ENCODE measurements at regions not wholly inside any gene's neighbourhood (a gene's known extent, or its start where the extent isn't known, plus 50 kb on each side); places are given as distances from the start of the nearest gene placed in this dataset.

DNA sequence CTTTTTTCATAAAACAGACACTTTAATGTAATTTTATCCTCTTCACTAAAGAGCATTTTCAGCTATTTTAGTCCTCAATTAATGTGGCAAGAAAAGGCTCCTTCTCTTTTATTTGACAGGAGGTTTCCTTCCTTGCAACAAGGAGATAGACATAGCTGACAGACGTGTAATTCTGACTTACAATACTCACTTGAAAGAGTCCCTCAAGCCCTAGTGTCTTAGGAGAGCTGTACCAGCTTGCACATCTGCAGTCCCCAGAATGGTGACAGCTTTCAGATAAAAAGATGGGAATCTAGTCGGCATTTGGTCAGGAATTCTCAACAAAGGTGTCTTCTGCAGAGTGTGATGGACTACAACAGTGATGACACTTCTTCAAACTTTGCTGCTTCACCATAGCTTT is 603.7 kb upstream of the PTCHD4 start:
- CTCF ChIA-PET = interaction anchor here (0.7 kb wide), 1 partner anchor 28 kb away, joined by 3 read pairs; no protein-coding TSS in a partner anchor

DNA sequence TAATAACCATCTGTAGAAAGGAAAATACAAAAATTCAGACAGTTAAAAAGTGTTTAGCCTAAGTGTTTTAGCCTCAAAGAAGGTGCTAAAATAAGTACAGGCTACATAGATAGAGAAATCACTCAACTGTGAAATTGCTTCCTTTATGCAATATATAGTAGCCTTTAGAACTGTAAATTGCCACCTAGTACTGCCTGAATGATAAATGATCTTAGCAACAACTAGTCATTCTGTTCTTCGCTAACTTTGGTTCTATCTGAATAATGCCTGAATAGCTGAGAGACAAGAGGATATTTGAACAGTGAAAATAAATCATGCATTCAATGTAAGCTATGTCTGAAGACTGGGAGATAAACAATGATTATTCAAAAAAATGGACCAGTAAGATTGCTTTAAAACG is 603.3 kb upstream of the PTCHD4 start:
- ChIA-PET POLR2A (interaction anchor here (0.6 kb wide), 1 partner anchor 563 kb away, joined by 3 read pairs; no protein-coding TSS in a partner anchor), CTCF (no interaction called here)
- no peaks in the 10 kb centered on the region for H3K27me3 Mint-ChIP-seq (ENCODE audit: insufficient read depth, unreplicated experiment)
- H3K27ac Mint-ChIP-seq (ENCODE audit: low read depth, unreplicated experiment) = no peak overlapping the region
- no peaks in the 10 kb centered on the region for H3K36me3 Mint-ChIP-seq (ENCODE audit: insufficient read depth, unreplicated experiment)
- TF ChIP-seq CTCF (IDR thresholded peaks at IDR 0.05; ENCODE audit: unreplicated experiment) = no peak
- H3K9me3 Mint-ChIP-seq (ENCODE audit: unreplicated experiment) = peaks cover 2% of the 10 kb centered on the region
- H3K4me3 Mint-ChIP-seq (ENCODE audit: unreplicated experiment) = no peak overlapping the region
- DNase-seq (ENCODE audit: unreplicated experiment) = no peak
- H3K4me1 Mint-ChIP-seq (ENCODE audit: insufficient read depth, unreplicated experiment) = no peaks in the 10 kb centered on the region
- BruUV-seq (replicated peaks) = no TSS peak
- intact Hi-C loops (cut with micrococcal nuclease) = no loop called here

More for the DNA sequence above, 603.7 kb upstream of the PTCHD4 start:
- Mint-ChIP-seq H3K36me3 (ENCODE audit: insufficient read depth, unreplicated experiment) (no peaks in the 10 kb centered on the region), H3K4me1 (ENCODE audit: insufficient read depth, unreplicated experiment) (no peaks in the 10 kb centered on the region), H3K9me3 (ENCODE audit: unreplicated experiment) (peaks cover 6% of the 10 kb centered on the region), H3K4me3 (ENCODE audit: unreplicated experiment) (no peak overlapping the region), H3K27me3 (ENCODE audit: insufficient read depth, unreplicated experiment) (no peaks in the 10 kb centered on the region), H3K27ac (ENCODE audit: low read depth, unreplicated experiment) (no peak overlapping the region)
- intact Hi-C loops (cut with micrococcal nuclease) = no loop called here
- no peak for TF ChIP-seq CTCF (IDR thresholded peaks at IDR 0.05; ENCODE audit: unreplicated experiment)
- DNase-seq (ENCODE audit: unreplicated experiment) = no peak
- POLR2A ChIA-PET = interaction anchor here (0.6 kb wide), 1 partner anchor 563 kb away, joined by 3 read pairs; no protein-coding TSS in a partner anchor
- no TSS peak for BruUV-seq (replicated peaks)

GRCh38 chr6:48713612-48714011 is 602.6 kb upstream of the PTCHD4 start:
- Mint-ChIP-seq H3K27ac (ENCODE audit: low read depth, unreplicated experiment) (no peak overlapping the region), H3K36me3 (ENCODE audit: insufficient read depth, unreplicated experiment) (no peaks in the 10 kb centered on the region), H3K9me3 (ENCODE audit: unreplicated experiment) (no peaks in the 10 kb centered on the region), H3K27me3 (ENCODE audit: insufficient read depth, unreplicated experiment) (no peaks in the 10 kb centered on the region), H3K4me3 (ENCODE audit: unreplicated experiment) (no peak overlapping the region), H3K4me1 (ENCODE audit: insufficient read depth, unreplicated experiment) (no peaks in the 10 kb centered on the region)
- DNase-seq (ENCODE audit: unreplicated experiment) = no peak
- intact Hi-C loops (cut with micrococcal nuclease) = no loop called here
- BruUV-seq (replicated peaks) = no TSS peak
- ChIA-PET CTCF (no interaction called here), POLR2A (no interaction called here)
- no peak for TF ChIP-seq CTCF (IDR thresholded peaks at IDR 0.05; ENCODE audit: unreplicated experiment)

GRCh38 chr6:48706310-48706709 is 595.3 kb upstream of the PTCHD4 start:
- POLR2A ChIA-PET = no interaction called here
- Mint-ChIP-seq H3K36me3 (ENCODE audit: insufficient read depth, unreplicated experiment) (no peaks in the 10 kb centered on the region), H3K27me3 (ENCODE audit: insufficient read depth, unreplicated experiment) (no peaks in the 10 kb centered on the region), H3K4me3 (ENCODE audit: unreplicated experiment) (no peak overlapping the region), H3K9me3 (ENCODE audit: unreplicated experiment) (no peaks in the 10 kb centered on the region), H3K4me1 (ENCODE audit: insufficient read depth, unreplicated experiment) (peaks cover 5% of the 10 kb centered on the region), H3K27ac (ENCODE audit: low read depth, unreplicated experiment) (no peak overlapping the region)
- BruUV-seq (replicated peaks) = no TSS peak
- no peak for DNase-seq (ENCODE audit: unreplicated experiment)
- CTCF ChIA-PET = no interaction called here
- TF ChIP-seq CTCF (IDR thresholded peaks at IDR 0.05; ENCODE audit: unreplicated experiment) = no peak
- intact Hi-C loops (cut with micrococcal nuclease) = no loop called here

All from MCF 10A (cell line).